ENCODE measurements at regions not wholly inside any gene's neighbourhood (a gene's known extent, or its start where the extent isn't known, plus 50 kb on each side); places are given as distances from the start of the nearest gene placed in this dataset.

DNA sequence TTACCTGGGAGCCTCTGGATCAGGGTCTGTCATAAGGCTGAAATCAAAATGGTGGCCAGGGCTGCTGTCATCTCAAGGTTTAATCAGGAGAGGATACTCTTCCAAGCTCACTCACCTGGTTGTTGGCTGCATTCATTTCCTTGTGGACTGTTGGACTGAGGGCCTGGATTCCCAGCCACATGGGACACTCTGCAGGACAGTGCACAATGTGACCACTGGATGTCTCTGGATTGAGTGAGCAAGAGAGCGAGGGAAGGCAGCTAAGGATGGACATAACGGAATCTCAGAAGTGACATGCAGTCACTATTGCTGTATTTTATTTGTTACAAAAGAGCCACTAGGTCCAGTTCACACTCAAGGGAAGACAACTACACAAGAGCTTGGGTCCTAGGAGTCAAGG, 229.1 kb downstream of the S1PR1 start:
- DNase-seq (ENCODE audit: low read depth) = no peak
- TF ChIP-seq, protein P1, sequence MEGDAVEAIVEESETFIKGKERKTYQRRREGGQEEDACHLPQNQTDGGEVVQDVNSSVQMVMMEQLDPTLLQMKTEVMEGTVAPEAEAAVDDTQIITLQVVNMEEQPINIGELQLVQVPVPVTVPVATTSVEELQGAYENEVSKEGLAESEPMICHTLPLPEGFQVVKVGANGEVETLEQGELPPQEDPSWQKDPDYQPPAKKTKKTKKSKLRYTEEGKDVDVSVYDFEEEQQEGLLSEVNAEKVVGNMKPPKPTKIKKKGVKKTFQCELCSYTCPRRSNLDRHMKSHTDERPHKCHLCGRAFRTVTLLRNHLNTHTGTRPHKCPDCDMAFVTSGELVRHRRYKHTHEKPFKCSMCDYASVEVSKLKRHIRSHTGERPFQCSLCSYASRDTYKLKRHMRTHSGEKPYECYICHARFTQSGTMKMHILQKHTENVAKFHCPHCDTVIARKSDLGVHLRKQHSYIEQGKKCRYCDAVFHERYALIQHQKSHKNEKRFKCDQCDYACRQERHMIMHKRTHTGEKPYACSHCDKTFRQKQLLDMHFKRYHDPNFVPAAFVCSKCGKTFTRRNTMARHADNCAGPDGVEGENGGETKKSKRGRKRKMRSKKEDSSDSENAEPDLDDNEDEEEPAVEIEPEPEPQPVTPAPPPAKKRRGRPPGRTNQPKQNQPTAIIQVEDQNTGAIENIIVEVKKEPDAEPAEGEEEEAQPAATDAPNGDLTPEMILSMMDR (IDR thresholded peaks at IDR 0.05; ENCODE audit: insufficient read depth, low read depth, low read length, missing control alignments) = no peak
- no peak overlapping the region for H3K4me3 ChIP-seq (ENCODE audit: low read length)

DNA sequence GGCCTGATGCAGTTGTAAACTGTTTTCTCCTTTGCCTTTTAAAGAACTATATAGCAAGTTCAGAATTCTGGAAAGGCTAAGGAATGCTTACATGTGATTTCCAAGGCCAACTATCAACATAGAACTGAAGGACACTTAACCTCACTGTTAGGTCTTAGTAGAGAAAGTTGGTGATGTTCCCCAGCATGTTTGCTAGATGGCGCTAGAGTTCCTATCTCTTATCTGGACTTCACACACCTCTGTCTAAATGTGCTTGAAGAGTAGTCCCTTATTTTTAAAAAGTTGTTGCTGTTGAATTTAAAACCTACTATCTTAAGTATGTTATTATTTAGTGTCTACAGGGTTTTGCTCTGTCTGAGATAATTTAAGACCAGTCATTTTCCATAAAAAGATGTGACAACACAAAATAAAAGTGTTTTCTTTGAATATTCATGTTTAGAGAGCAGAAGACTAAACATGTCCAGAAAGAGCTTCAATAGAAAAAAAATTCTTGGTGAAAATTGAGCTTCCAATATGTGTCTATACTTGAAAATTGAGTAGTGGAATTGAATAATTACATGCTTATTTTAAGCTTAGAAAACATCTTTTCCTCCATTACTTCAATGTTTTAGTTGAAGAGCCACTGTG, 237.3 kb downstream of the S1PR1 start:
- TF ChIP-seq, protein P1 (IDR thresholded peaks at IDR 0.05; ENCODE audit: insufficient read depth, low read depth, low read length, missing control alignments) = peak; percentile 68
- H3K4me3 ChIP-seq (ENCODE audit: low read length) = no peak overlapping the region
- peak; percentile 55 for DNase-seq (ENCODE audit: low read depth)

DNA sequence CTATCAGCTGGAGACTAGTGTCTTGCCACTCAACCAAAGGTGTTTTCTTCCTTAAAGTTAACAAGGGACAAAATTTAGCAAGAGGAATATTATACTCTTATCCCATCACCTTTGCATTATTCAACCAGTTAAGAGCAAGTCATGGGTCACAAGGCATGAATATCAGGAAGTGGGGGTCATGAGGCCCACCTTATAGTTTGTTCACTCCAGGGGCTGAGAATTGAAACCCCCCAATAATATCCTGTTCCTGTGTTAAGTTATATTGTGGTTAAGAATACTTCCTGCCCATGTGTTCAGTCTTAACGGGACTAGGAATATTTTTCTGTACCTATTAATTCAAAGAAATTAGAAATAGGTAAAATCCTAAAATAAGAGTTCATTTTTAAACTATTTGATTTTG, 239.7 kb downstream of the S1PR1 start:
- TF ChIP-seq, protein P1 (IDR thresholded peaks at IDR 0.05; ENCODE audit: insufficient read depth, low read depth, low read length, missing control alignments) = no peak
- DNase-seq (ENCODE audit: low read depth) = no peak
- no peak overlapping the region for H3K4me3 ChIP-seq (ENCODE audit: low read length)

DNA sequence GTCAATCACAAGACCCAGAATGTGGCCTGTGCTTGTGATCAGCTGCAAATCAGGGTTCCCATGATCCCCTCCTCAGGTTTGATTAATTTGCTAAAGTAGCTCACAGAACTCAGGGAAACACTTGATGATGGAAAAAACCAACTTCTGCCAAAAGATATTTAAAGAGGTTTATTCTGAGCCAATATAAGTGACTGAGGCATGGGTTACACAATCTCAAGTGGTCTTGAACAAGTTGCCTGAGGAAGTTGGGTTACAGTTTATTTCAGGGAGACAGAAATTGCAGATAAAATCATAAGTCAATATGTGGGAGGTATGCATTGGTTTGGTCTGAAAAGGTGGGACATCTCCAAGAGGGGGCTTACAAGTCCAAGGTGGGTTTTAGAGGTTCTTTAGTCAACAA, 243.1 kb downstream of the S1PR1 start:
- DNase-seq (ENCODE audit: low read depth) = no peak
- TF ChIP-seq, protein P1 (IDR thresholded peaks at IDR 0.05; ENCODE audit: insufficient read depth, low read depth, low read length, missing control alignments) = no peak
- H3K4me3 ChIP-seq (ENCODE audit: low read length) = no peak overlapping the region

DNA sequence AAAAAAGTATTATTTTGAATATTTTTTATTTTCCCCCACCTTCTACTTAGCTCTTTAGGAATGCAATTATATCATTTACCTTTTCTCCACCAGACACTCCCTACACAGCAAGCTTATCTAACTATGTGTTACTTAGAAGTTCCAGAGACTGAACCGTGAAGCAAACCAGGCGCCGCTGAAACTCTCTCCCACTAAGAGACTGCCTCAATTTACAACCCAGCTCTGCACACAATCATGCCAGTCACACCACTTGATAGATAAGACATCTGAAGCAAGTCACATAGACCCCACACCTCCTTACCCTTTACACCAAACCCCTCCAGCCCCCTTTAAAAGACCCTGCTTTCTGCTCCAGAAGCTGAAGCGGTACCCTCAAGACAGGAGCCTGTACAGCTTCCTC, 245.5 kb downstream of the S1PR1 start:
- no peak overlapping the region for H3K4me3 ChIP-seq (ENCODE audit: low read length)
- TF ChIP-seq, protein P1 (IDR thresholded peaks at IDR 0.05; ENCODE audit: insufficient read depth, low read depth, low read length, missing control alignments) = no peak
- DNase-seq (ENCODE audit: low read depth) = no peak

DNA sequence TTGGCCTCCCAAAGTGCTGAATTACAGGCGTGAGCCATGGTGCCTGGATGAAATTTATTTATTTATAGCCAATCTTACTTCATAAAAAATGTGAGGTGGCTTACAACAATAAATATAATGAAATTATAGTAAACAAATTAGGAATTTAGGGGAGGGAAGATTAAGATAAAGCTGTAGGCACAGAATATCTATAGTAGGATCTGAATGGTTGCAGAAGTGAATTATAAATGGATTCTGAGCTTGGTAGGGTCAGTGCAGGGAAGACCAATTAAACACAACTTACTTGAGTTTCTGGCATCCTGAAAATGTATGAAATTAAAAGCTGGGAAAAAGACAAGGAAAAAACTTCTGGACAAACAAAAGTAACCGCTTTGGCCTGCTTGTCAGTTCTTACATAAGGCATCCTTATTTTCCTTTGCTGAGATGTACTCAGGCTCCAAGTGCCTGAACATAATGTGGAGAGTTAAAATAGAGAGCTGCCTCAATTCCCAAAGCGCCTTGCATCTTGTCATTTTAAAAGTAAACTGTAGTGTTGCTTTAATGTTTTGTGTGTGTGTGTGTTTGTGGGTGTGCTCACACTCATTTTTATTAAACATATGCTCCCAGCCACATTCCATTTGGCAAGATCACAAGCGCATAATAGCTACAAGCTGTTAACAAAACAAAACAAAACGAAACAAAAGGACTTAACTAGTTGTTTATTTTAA, 247.3 kb downstream of the S1PR1 start:
- TF ChIP-seq, protein P1 (IDR thresholded peaks at IDR 0.05; ENCODE audit: insufficient read depth, low read depth, low read length, missing control alignments) = no peak
- DNase-seq (ENCODE audit: low read depth) = no peak
- no peak overlapping the region for H3K4me3 ChIP-seq (ENCODE audit: low read length)
